CD8-positive, alpha-beta memory T cell (primary cell): ENCODE measurements at regions not wholly inside any gene's neighbourhood (a gene's known extent, or its start where the extent isn't known, plus 50 kb on each side); places are given as distances from the start of the nearest gene placed in this dataset.

Experiments used
- CTCF ChIA-PET: fragments of 350-600 bp; sonication (Branson Sonifier 250); formaldehyde crosslinking; loops from one replicate; lab custom pipeline; 2021; ENCODE audit warnings: antibody characterized with exemption; lab: Charles Lee
- POLR2A ChIA-PET: fragments of 350-600 bp; sonication (Branson Sonifier 250); formaldehyde crosslinking; loops from one replicate; lab custom pipeline; 2021; ENCODE audit warnings: antibody characterized with exemption; lab: Charles Lee
- DNase-seq, 5 donors: peaks; one replicate each; pipeline versions ENCODE4 v3.0.0 to v3.0.0-alpha.2; 2020 to 2022; ENCODE audit warnings: mixed read lengths in 1 of 5
- H3K27ac ChIP-seq: one replicate; pipeline ENCODE4 v1.7.0; 2013; ENCODE audit warnings: low read depth, mild to moderate bottlenecking, low read length, moderate library complexity
- H3K27me3 ChIP-seq: 2 replicates; pipeline ENCODE4 v1.7.0; 2013; ENCODE audit warnings: low read length, mild to moderate bottlenecking; ENCODE audit not compliant: insufficient read depth, poor library complexity, severe bottlenecking
- H3K36me3 ChIP-seq: 2 replicates; pipeline ENCODE4 v1.7.0; 2013; ENCODE audit warnings: mild to moderate bottlenecking, low read length, moderate library complexity; ENCODE audit not compliant: insufficient read depth
- H3K4me1 ChIP-seq: 2 replicates; pipeline ENCODE4 v1.7.0; 2013; ENCODE audit warnings: mild to moderate bottlenecking, low read length, moderate library complexity; ENCODE audit not compliant: insufficient read depth
- H3K4me3 ChIP-seq: 2 replicates; pipeline ENCODE4 v1.7.0; 2013; ENCODE audit warnings: mild to moderate bottlenecking, low read length
- H3K9me3 ChIP-seq: 2 replicates; pipeline ENCODE4 v1.7.0; 2013; ENCODE audit warnings: mild to moderate bottlenecking, low read length
- H3K27ac Mint-ChIP-seq, 8 donors: one replicate each; pipeline ENCODE4 v1.8.0; 2020 to 2021; ENCODE audit warnings: mixed read lengths in 8 of 8, mild to moderate bottlenecking in 6 of 8, inconsistent platforms in 3 of 8, moderate library complexity in 3 of 8
- H3K27me3 Mint-ChIP-seq, 2 donors: one replicate each; pipeline ENCODE4 v1.8.0; 2020 to 2021; ENCODE audit warnings: mixed read lengths in 2 of 2, mild to moderate bottlenecking in 1 of 2, moderate library complexity in 1 of 2
- H3K36me3 Mint-ChIP-seq, 3 donors: one replicate each; pipeline ENCODE4 v1.8.0; 2020 to 2021; ENCODE audit warnings: mixed read lengths in 3 of 3, inconsistent platforms in 1 of 3, mild to moderate bottlenecking in 1 of 3
- H3K4me1 Mint-ChIP-seq, 3 donors: one replicate each; pipeline ENCODE4 v1.8.0; 2020 to 2021; ENCODE audit warnings: mixed read lengths in 3 of 3, inconsistent platforms in 1 of 3, mild to moderate bottlenecking in 1 of 3
- H3K4me3 Mint-ChIP-seq, 7 donors: one replicate each; pipeline ENCODE4 v1.8.0; 2020 to 2021; ENCODE audit warnings: mixed read lengths in 7 of 7, mild to moderate bottlenecking in 6 of 7, moderate library complexity in 4 of 7, inconsistent platforms in 2 of 7
- H3K9me3 Mint-ChIP-seq, 5 donors: one replicate each; pipeline ENCODE4 v1.8.0; 2020 to 2022; ENCODE audit warnings: mixed read lengths in 5 of 5, mild to moderate bottlenecking in 3 of 5, moderate library complexity in 2 of 5, inconsistent platforms in 1 of 5

DNA sequence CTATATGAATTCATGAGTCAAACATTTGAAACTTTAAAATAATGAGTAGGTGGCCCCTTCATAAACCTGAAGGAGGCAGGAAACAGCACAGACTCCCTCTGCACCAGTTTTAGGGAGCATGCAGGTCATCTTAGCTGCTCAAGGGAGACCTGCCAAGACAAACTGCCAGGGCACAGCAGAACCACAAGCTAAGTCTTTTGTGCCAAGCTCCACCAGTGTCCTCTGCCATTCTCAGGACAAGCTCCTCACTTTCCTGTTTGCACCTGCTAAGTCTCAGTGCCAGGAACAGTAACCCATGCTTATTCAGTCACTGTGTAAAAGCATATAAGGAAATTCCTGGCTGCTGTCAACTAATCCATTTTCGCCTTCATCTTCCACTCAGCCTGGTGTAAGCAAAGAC lies 368.9 kb downstream of the SEC16B start:
- CTCF ChIA-PET: no interaction called here
- no peaks in the 10 kb centered on the region for H3K27me3 Mint-ChIP-seq
- POLR2A ChIA-PET: no interaction called here

GRCh38 chr1:177600321-177600720 lies 369.5 kb downstream of the SEC16B start:
- Mint-ChIP-seq H3K36me3 (no peaks in the 10 kb centered on the region), H3K27me3 (no peaks in the 10 kb centered on the region), H3K4me3 (no peak overlapping the region), H3K9me3 (peaks cover 0 to 17% (median 6%) of the 10 kb centered on the region in 5 donors), H3K4me1 (no peaks in the 10 kb centered on the region), H3K27ac (no peak overlapping the region)
- Histone ChIP-seq H3K4me1 (no peaks in the 10 kb centered on the region), H3K27ac (no peak overlapping the region), H3K4me3 (no peak overlapping the region), H3K36me3 (no peaks in the 10 kb centered on the region), H3K9me3 (no peaks in the 10 kb centered on the region), H3K27me3 (no peaks in the 10 kb centered on the region)
- no peak for DNase-seq
- POLR2A ChIA-PET: no interaction called here
- CTCF ChIA-PET: no interaction called here

More for the DNA sequence above, 368.9 kb downstream of the SEC16B start:
- H3K4me1 Mint-ChIP-seq: no peaks in the 10 kb centered on the region
- no peak for DNase-seq
- peaks cover 0 to 12% (median 6%) of the 10 kb centered on the region in 5 donors for H3K9me3 Mint-ChIP-seq
- Histone ChIP-seq H3K27me3 (no peaks in the 10 kb centered on the region), H3K4me3 (no peak overlapping the region), H3K9me3 (no peaks in the 10 kb centered on the region), H3K36me3 (no peaks in the 10 kb centered on the region), H3K4me1 (no peaks in the 10 kb centered on the region), H3K27ac (no peak overlapping the region)
- peak overlapping the region in 1 of 8 donors; percentile 38 for H3K27ac Mint-ChIP-seq
- H3K36me3 Mint-ChIP-seq: no peaks in the 10 kb centered on the region
- H3K4me3 Mint-ChIP-seq: no peak overlapping the region

- no peak for DNase-seq
- Mint-ChIP-seq H3K9me3 (peaks cover 0 to 12% (median 0%) of the 10 kb centered on the region in 5 donors), H3K27me3 (no peaks in the 10 kb centered on the region), H3K27ac (no peak overlapping the region), H3K4me1 (no peaks in the 10 kb centered on the region), H3K4me3 (no peak overlapping the region), H3K36me3 (no peaks in the 10 kb centered on the region)
- Histone ChIP-seq H3K4me1 (no peaks in the 10 kb centered on the region), H3K27ac (no peak overlapping the region), H3K36me3 (no peaks in the 10 kb centered on the region), H3K4me3 (no peak overlapping the region), H3K9me3 (no peaks in the 10 kb centered on the region), H3K27me3 (no peaks in the 10 kb centered on the region)
- POLR2A ChIA-PET: no interaction called here
- CTCF ChIA-PET: no interaction called here
These were observed 372.5 kb downstream of the SEC16B start for GRCh38 chr1:177597393-177597792.

- POLR2A ChIA-PET: no interaction called here
- H3K9me3 Mint-ChIP-seq: peaks cover 0 to 12% (median 0%) of the 10 kb centered on the region in 5 donors
- H3K27me3 Mint-ChIP-seq: no peaks in the 10 kb centered on the region
- no peak for DNase-seq
- no peak overlapping the region for H3K27ac Mint-ChIP-seq
- Histone ChIP-seq H3K27me3 (no peaks in the 10 kb centered on the region), H3K27ac (no peak overlapping the region), H3K4me1 (no peaks in the 10 kb centered on the region), H3K36me3 (no peaks in the 10 kb centered on the region), H3K4me3 (no peak overlapping the region), H3K9me3 (no peaks in the 10 kb centered on the region)
- CTCF ChIA-PET: no interaction called here
- no peak overlapping the region for H3K4me3 Mint-ChIP-seq
- no peaks in the 10 kb centered on the region for H3K4me1 Mint-ChIP-seq
- no peaks in the 10 kb centered on the region for H3K36me3 Mint-ChIP-seq
These were observed 373.4 kb downstream of the SEC16B start for GRCh38 chr1:177596485-177596884.

DNA sequence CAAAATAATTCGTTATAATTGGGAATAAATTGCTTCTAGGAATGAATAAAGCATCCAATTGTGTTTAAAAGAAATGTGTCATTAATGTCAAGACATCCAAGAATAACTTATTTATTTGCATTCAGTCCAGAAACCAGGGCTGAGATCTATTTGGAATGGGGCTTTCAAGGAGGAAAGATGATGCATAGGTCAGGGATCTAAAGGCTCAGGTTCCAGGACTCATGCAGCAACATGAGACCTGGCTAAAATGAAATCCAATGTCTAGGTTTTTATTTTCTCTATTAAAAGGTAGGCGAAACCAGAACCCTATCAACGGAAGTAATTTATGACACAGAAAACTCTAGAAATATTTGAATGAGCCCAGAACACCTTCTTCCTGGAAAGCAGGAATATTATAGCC lies 376.8 kb downstream of the SEC16B start:
- H3K36me3 Mint-ChIP-seq: no peaks in the 10 kb centered on the region

GRCh38 chr1:177592624-177593023 lies 377.2 kb downstream of the SEC16B start:
- Mint-ChIP-seq H3K27me3 (no peaks in the 10 kb centered on the region), H3K4me3 (no peak overlapping the region), H3K36me3 (no peaks in the 10 kb centered on the region), H3K27ac (no peak overlapping the region), H3K4me1 (no peaks in the 10 kb centered on the region), H3K9me3 (peaks cover 0 to 18% (median 5%) of the 10 kb centered on the region in 5 donors)
- DNase-seq: no peak
- Histone ChIP-seq H3K9me3 (no peaks in the 10 kb centered on the region), H3K36me3 (no peaks in the 10 kb centered on the region), H3K27me3 (no peaks in the 10 kb centered on the region), H3K4me3 (no peak overlapping the region), H3K27ac (no peak overlapping the region), H3K4me1 (no peaks in the 10 kb centered on the region)
- ChIA-PET POLR2A (no interaction called here), CTCF (no interaction called here)

More for the DNA sequence above, 376.8 kb downstream of the SEC16B start:
- ChIA-PET POLR2A (no interaction called here), CTCF (no interaction called here)
- Mint-ChIP-seq H3K27me3 (no peaks in the 10 kb centered on the region), H3K27ac (no peak overlapping the region), H3K4me3 (no peak overlapping the region), H3K9me3 (peaks cover 0 to 15% (median 5%) of the 10 kb centered on the region in 5 donors), H3K4me1 (no peaks in the 10 kb centered on the region)
- Histone ChIP-seq H3K4me1 (no peaks in the 10 kb centered on the region), H3K27ac (no peak overlapping the region), H3K36me3 (no peaks in the 10 kb centered on the region), H3K9me3 (no peaks in the 10 kb centered on the region), H3K27me3 (no peaks in the 10 kb centered on the region), H3K4me3 (no peak overlapping the region)
- no peak for DNase-seq

- no peak for DNase-seq
- no peaks in the 10 kb centered on the region for H3K27me3 Mint-ChIP-seq
- peaks cover 0 to 19% (median 5%) of the 10 kb centered on the region in 5 donors for H3K9me3 Mint-ChIP-seq
- H3K27me3 ChIP-seq: no peaks in the 10 kb centered on the region
- H3K9me3 ChIP-seq: no peaks in the 10 kb centered on the region
- no peak overlapping the region for H3K4me3 ChIP-seq
- H3K36me3 ChIP-seq: no peaks in the 10 kb centered on the region
- H3K36me3 Mint-ChIP-seq: no peaks in the 10 kb centered on the region
- no peaks in the 10 kb centered on the region for H3K4me1 Mint-ChIP-seq
- no peaks in the 10 kb centered on the region for H3K4me1 ChIP-seq
- POLR2A ChIA-PET: no interaction called here
- no peak overlapping the region for H3K27ac ChIP-seq
- CTCF ChIA-PET: no interaction called here
- H3K4me3 Mint-ChIP-seq: no peak overlapping the region
- H3K27ac Mint-ChIP-seq: peak overlapping the region in 1 of 8 donors; percentile 85
These were observed 378.7 kb downstream of the SEC16B start for GRCh38 chr1:177591155-177591554.

DNA sequence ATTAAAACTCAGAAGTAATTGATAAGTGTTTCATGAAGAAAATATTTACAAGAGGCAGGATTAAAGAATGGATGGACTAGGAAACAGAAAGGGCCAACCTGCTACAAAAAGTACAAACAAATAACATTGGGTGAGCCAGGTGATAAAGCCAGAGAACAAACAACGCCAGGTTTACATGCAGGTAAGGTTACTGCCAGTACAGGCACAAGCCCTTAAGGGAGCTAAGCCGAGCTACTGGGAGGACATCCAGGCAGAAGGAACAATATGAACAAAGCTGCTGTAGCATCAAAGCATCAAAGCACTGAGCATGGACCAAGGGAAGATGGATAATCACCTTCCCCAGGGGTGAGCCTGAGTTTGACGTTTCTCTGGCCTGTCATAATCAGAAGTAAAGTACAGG lies 380.7 kb downstream of the SEC16B start:
- ChIA-PET POLR2A (no interaction called here), CTCF (no interaction called here)
- no peaks in the 10 kb centered on the region for H3K9me3 ChIP-seq
- no peak overlapping the region for H3K4me3 ChIP-seq
- H3K4me3 Mint-ChIP-seq: no peak overlapping the region
- H3K36me3 ChIP-seq: no peaks in the 10 kb centered on the region
- no peaks in the 10 kb centered on the region for H3K4me1 ChIP-seq
- H3K27ac ChIP-seq: no peak overlapping the region
- DNase-seq: no peak
- H3K27me3 ChIP-seq: no peaks in the 10 kb centered on the region
- no peaks in the 10 kb centered on the region for H3K36me3 Mint-ChIP-seq
- H3K9me3 Mint-ChIP-seq: peaks cover 0 to 12% (median 5%) of the 10 kb centered on the region in 5 donors
- H3K4me1 Mint-ChIP-seq: no peaks in the 10 kb centered on the region
- H3K27ac Mint-ChIP-seq: no peak overlapping the region
- no peaks in the 10 kb centered on the region for H3K27me3 Mint-ChIP-seq

- Histone ChIP-seq H3K27me3 (no peaks in the 10 kb centered on the region), H3K9me3 (no peaks in the 10 kb centered on the region), H3K27ac (no peak overlapping the region), H3K4me3 (no peak overlapping the region), H3K4me1 (no peaks in the 10 kb centered on the region), H3K36me3 (no peaks in the 10 kb centered on the region)
- Mint-ChIP-seq H3K4me3 (no peak overlapping the region), H3K27me3 (no peaks in the 10 kb centered on the region), H3K36me3 (no peaks in the 10 kb centered on the region), H3K9me3 (peaks cover 0 to 12% (median 6%) of the 10 kb centered on the region in 5 donors), H3K4me1 (no peaks in the 10 kb centered on the region), H3K27ac (no peak overlapping the region)
- DNase-seq: no peak
- CTCF ChIA-PET: no interaction called here
- POLR2A ChIA-PET: no interaction called here
These were observed 383.4 kb downstream of the SEC16B start for GRCh38 chr1:177586429-177586828.
